OCI-LY7 (cell line): ENCODE measurements at regions not wholly inside any gene's neighbourhood (a gene's known extent, or its start where the extent isn't known, plus 50 kb on each side); places are given as distances from the start of the nearest gene placed in this dataset.

Experiments
- BruUV-seq: library from RNA; stranded (reverse); fragments of 400-500 nt; replicated peaks from 2 replicates; lab custom pipeline; 2021; lab: Mats Ljungman, UMichigan
- CTCF ChIA-PET: fragments of 300-600 bp; sonication (Branson Sonifier 250); formaldehyde crosslinking; loops from one replicate; lab custom pipeline; 2022; ENCODE audit warnings: antibody characterized with exemption; ENCODE audit not compliant: unreplicated experiment; lab: Charles Lee
- POLR2A ChIA-PET: fragments of 300-600 bp; sonication (Branson Sonifier 250); formaldehyde crosslinking; loops from one replicate; lab custom pipeline; 2022; ENCODE audit warnings: antibody characterized with exemption; lab: Charles Lee
- DNase-seq: peaks from one replicate; pipeline ENCODE4 v3.0.0-alpha.2; 2015; ENCODE audit warnings: low spot score
- H2AFZ ChIP-seq: fragments of 200-600 bp; sonication (generic), shearing (Covaris generic); 2 replicates; pipeline ENCODE4 v1.6.1; 2014; ENCODE audit warnings: mild to moderate bottlenecking, antibody characterized with exemption, low read length, moderate library complexity
- H3K27ac ChIP-seq: fragments of 200-600 bp; sonication (generic); 2 replicates; pipeline ENCODE4 v1.5.1; 2014; ENCODE audit warnings: mixed run types, low read depth, mild to moderate bottlenecking, moderate library complexity, low read length, inconsistent platforms; ENCODE audit not compliant: poor library complexity, severe bottlenecking
- H3K36me3 ChIP-seq: fragments of 200-600 bp; sonication (generic); 2 replicates; pipeline ENCODE4 v1.6.1; 2014; ENCODE audit warnings: mild to moderate bottlenecking, antibody characterized with exemption, low read length, moderate library complexity, mixed read lengths; ENCODE audit not compliant: insufficient read depth
- H3K4me1 ChIP-seq: fragments of 200-600 bp; sonication (generic); 2 replicates; pipeline ENCODE4 v1.5.1; 2014; ENCODE audit warnings: mild to moderate bottlenecking, low read length; ENCODE audit not compliant: insufficient read depth, poor library complexity, severe bottlenecking
- H3K4me2 ChIP-seq: fragments of 200-600 bp; sonication (generic); 2 replicates; pipeline ENCODE4 v1.6.1; 2014; ENCODE audit warnings: mild to moderate bottlenecking, low read length
- H3K4me3 ChIP-seq: fragments of 200-600 bp; sonication (generic); 2 replicates; pipeline ENCODE4 v1.5.1; 2014; ENCODE audit warnings: mild to moderate bottlenecking, low read depth, low read length; ENCODE audit not compliant: poor library complexity, severe bottlenecking
- H3K79me2 ChIP-seq: fragments of 200-600 bp; sonication (generic); 2 replicates; pipeline ENCODE4 v1.6.1; 2016; ENCODE audit warnings: low read depth, mild to moderate bottlenecking, low read length, moderate library complexity, mixed read lengths; ENCODE audit not compliant: insufficient read depth
- H3K9me2 ChIP-seq: fragments of 200-600 bp; sonication (generic); 2 replicates; pipeline ENCODE4 v1.6.1; 2016; ENCODE audit warnings: mild to moderate bottlenecking, low read length, mixed read lengths; ENCODE audit not compliant: insufficient read depth
- H3K9me3 ChIP-seq: fragments of 200-600 bp; sonication (generic); 2 replicates; pipeline ENCODE4 v1.6.1; 2014; ENCODE audit warnings: mild to moderate bottlenecking, mixed run types, low read length, mixed read lengths
- H4K20me1 ChIP-seq: fragments of 200-600 bp; sonication (generic); 2 replicates; pipeline ENCODE4 v1.6.1; 2014; ENCODE audit warnings: mild to moderate bottlenecking, antibody characterized with exemption, low read length, moderate library complexity, mixed read lengths; ENCODE audit not compliant: insufficient read depth
- EZH2phosphoT487 ChIP-seq: fragments of 200-600 bp; sonication (generic); IDR thresholded peaks from 2 replicates; pipeline ENCODE4 v1.6.1; 2018; ENCODE audit warnings: low read depth, borderline replicate concordance, mild to moderate bottlenecking, mixed run types, antibody characterized with exemption, low read length, moderate library complexity, mixed read lengths
- intact Hi-C: fragments of 100-400 bp; cut with micrococcal nuclease; formaldehyde crosslinking; loops from one replicate; pipeline ENCODE4 v1.10.0; 2022; ENCODE audit not compliant: unreplicated experiment
- TF ChIP-seq, protein P1 (sequence below): fragments of 200-600 bp; sonication (generic); conservative IDR thresholded peaks from 2 replicates; pipeline ENCODE4 v1.5.1; 2014; ENCODE audit warnings: mild to moderate bottlenecking, antibody characterized with exemption, low read length, moderate library complexity, mixed read lengths

DNA sequence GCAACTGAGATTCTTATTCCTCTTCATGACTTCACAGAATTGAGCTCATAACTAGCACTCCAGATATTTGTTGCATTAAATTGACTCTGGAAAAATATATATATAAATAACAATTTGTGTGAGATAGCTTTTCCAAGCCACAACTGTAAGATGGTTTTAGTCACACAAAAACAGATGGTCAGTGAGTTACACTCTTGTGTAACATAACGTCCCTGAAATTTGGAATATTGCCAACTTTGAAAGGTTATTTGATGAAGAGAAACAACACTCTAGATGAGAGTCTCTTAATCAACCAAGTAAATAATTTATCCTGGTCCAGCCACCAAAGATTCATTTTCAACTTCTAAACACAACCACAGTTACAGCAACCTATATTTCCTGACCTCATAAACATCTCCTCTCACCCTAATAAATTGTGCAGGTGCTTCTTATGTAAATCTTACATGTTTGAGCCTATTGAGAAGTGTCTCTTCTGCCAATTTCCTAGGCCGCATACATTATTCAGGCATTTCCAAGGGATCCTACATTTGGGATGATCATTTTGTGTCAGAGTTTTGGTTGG, 84.9 kb upstream of the ACP3 start:
- no peaks in the 10 kb centered on the region for H3K36me3 ChIP-seq
- H2AFZ ChIP-seq: no peak overlapping the region
- no peaks in the 10 kb centered on the region for H3K4me1 ChIP-seq
- H3K4me2 ChIP-seq: no peak overlapping the region
- H3K9me3 ChIP-seq: no peaks in the 10 kb centered on the region
- no peak for DNase-seq
- CTCF ChIA-PET: no interaction called here
- no peak overlapping the region for H3K27ac ChIP-seq
- no peaks in the 10 kb centered on the region for H3K79me2 ChIP-seq
- TF ChIP-seq, protein P1, sequence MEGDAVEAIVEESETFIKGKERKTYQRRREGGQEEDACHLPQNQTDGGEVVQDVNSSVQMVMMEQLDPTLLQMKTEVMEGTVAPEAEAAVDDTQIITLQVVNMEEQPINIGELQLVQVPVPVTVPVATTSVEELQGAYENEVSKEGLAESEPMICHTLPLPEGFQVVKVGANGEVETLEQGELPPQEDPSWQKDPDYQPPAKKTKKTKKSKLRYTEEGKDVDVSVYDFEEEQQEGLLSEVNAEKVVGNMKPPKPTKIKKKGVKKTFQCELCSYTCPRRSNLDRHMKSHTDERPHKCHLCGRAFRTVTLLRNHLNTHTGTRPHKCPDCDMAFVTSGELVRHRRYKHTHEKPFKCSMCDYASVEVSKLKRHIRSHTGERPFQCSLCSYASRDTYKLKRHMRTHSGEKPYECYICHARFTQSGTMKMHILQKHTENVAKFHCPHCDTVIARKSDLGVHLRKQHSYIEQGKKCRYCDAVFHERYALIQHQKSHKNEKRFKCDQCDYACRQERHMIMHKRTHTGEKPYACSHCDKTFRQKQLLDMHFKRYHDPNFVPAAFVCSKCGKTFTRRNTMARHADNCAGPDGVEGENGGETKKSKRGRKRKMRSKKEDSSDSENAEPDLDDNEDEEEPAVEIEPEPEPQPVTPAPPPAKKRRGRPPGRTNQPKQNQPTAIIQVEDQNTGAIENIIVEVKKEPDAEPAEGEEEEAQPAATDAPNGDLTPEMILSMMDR: no peak
- no TSS peak for BruUV-seq
- H3K9me2 ChIP-seq: no peaks in the 10 kb centered on the region
- intact Hi-C loops: no loop called here
- no peak overlapping the region for H3K4me3 ChIP-seq
- H4K20me1 ChIP-seq: no peaks in the 10 kb centered on the region
- POLR2A ChIA-PET: no interaction called here

DNA sequence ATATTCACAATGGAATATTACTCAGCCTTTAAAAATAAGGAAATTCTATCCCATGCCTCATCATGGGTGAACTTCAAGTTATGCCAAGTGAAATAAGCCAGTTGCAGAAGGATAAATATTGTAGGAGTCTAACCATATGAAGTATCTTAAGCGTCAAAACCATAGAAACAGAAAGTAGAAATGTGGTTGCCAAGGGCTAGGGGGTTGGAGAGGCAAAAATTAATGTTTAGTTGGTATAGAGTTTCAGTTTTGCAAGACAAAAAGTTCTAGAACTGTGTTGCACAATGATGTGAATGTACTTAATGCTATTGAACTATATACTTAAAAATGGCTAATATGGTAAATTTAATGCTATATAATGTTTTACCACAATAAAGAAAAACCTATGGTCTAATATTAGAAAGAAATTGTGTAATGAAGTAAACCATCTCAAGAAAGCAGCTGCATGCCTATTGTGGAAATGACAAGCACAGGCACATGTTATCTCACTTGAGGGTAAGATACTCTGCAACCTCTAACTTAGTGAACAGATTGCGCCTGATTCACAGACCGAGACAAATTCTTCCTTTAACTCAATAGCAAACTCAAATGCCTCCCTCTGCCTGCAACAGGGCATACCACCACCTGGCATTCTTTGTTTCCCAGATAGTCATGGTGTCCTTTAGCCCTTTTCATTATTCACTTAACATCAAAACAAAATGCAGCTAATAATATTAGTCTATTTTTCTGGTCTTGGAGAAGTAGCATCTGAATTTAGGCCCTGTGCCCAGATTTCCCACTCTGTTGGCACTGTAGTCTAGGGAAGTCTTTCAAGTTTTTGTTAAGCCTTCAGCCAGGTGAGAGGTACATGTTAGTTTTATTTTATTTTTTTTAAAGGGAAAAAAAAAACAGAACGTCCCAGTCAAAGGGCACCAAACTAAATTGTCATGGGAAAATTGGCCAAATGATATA, 80.2 kb upstream of the ACP3 start:
- H3K9me3 ChIP-seq: no peaks in the 10 kb centered on the region
- H3K4me1 ChIP-seq: no peaks in the 10 kb centered on the region
- intact Hi-C loops: no loop called here
- H3K79me2 ChIP-seq: no peaks in the 10 kb centered on the region
- H2AFZ ChIP-seq: no peak overlapping the region
- ChIA-PET CTCF (no interaction called here), POLR2A (interaction anchor here (0.5 kb wide), 1 partner anchor 393 kb away, joined by 3 read pairs; no protein-coding TSS in a partner anchor)
- BruUV-seq: no TSS peak
- TF ChIP-seq EZH2phosphoT487: no peak
- TF ChIP-seq, protein P1: no peak
- no peak overlapping the region for H3K4me3 ChIP-seq
- no peaks in the 10 kb centered on the region for H3K36me3 ChIP-seq
- no peak overlapping the region for H3K27ac ChIP-seq
- no peak overlapping the region for H3K4me2 ChIP-seq
- no peaks in the 10 kb centered on the region for H3K9me2 ChIP-seq
- DNase-seq: no peak
- no peaks in the 10 kb centered on the region for H4K20me1 ChIP-seq

DNA sequence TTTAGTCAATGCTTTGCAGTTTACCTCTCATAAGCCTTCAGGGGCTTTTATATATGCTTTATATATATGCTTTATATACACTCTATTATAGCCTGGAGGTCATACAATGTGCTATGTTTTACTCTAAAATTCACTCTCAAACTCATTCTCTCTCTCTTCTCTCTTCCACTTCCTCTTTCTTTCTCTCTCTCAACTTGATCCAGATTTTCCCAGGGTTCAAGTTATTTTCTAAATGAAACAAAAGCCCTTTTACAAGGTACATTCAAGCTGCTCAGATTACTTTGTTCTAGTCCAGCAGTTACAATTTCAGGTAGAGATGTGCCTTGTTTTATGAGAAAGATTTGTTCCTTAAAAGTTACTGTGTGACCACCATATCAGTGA, 79.6 kb upstream of the ACP3 start:
- Histone ChIP-seq H3K9me3 (no peaks in the 10 kb centered on the region), H3K9me2 (no peaks in the 10 kb centered on the region), H4K20me1 (no peaks in the 10 kb centered on the region), H3K4me1 (no peaks in the 10 kb centered on the region), H3K27ac (no peak overlapping the region), H2AFZ (no peak overlapping the region), H3K36me3 (no peaks in the 10 kb centered on the region), H3K79me2 (no peaks in the 10 kb centered on the region), H3K4me2 (no peak overlapping the region), H3K4me3 (no peak overlapping the region)
- ChIA-PET CTCF (no interaction called here), POLR2A (interaction anchor here (0.5 kb wide), 1 partner anchor 393 kb away, joined by 3 read pairs; no protein-coding TSS in a partner anchor)
- intact Hi-C loops: no loop called here
- no peak for DNase-seq
- no TSS peak for BruUV-seq
- TF ChIP-seq, protein P1: no peak
- TF ChIP-seq EZH2phosphoT487: no peak
